HCT116 (cell line): ENCODE measurements at regions not wholly inside any gene's neighbourhood (a gene's known extent, or its start where the extent isn't known, plus 50 kb on each side); places are given as distances from the start of the nearest gene placed in this dataset.
A peak's percentile ranks its signal among the peaks of the same experiment; 100 is the strongest.

ENCODE experiments used
- ATAC-seq: fragments of 200-7000 bp; cut with Tn5 transposase; 2 replicates; pipeline ENCODE4 v1.9.1; 2020; ENCODE audit warnings: mild to moderate bottlenecking, moderate library complexity
- BruUV-seq: library from RNA; stranded (reverse); fragments of 400-500 nt; replicated peaks from 2 replicates; lab custom pipeline; 2021; lab: Mats Ljungman, UMichigan
- CTCF ChIA-PET: fragments of 300-600 bp; sonication (Branson Sonifier 250); formaldehyde crosslinking; loops from one replicate; lab custom pipeline; 2021; ENCODE audit warnings: antibody characterized with exemption; lab: Charles Lee
- POLR2A ChIA-PET: fragments of 300-600, 350-600 bp; sonication (Branson Sonifier 250); formaldehyde crosslinking; loops from one replicate; lab custom pipeline; 2021; ENCODE audit warnings: antibody characterized with exemption; lab: Charles Lee
- RAD21 ChIA-PET, 2 experiments: fragments of 300-600 bp; sonication (Branson Sonifier 250); formaldehyde crosslinking; loops; one replicate each; lab custom pipeline; 2023; ENCODE audit warnings: low total read pairs in 2 of 2; ENCODE audit not compliant: uncharacterized antibody in 2 of 2, unreplicated experiment in 2 of 2, low non-redundant PET in 1 of 2; lab: Charles Lee
- DNase-seq: peaks from one replicate; pipeline ENCODE4 v3.0.0-alpha.2; 2010; ENCODE audit warnings: low read depth, low spot score
- H2AFZ ChIP-seq: fragments of 200-600 bp; shearing (Covaris generic), sonication (generic); 2 replicates; pipeline ENCODE4 v1.6.1; 2017; ENCODE audit warnings: low read depth, mixed run types, mixed read lengths, antibody characterized with exemption, low read length; ENCODE audit not compliant: poor library complexity, severe bottlenecking
- H3K27ac ChIP-seq: 2 replicates; pipeline ENCODE4 v1.5.1; 2012; ENCODE audit warnings: low read depth, low read length
- H3K27me3 ChIP-seq: fragments of 200-600 bp; sonication (generic); 2 replicates; pipeline ENCODE4 v1.6.1; 2016; ENCODE audit warnings: mixed run types, low read length, mixed read lengths; ENCODE audit not compliant: insufficient read depth
- H3K36me3 ChIP-seq, 2 experiments: fragments of 200-500 bp in 1 of 2; fragments of 200-600 bp in 1 of 2; sonication (Bioruptor generic) in 1 of 2; sonication (generic) in 1 of 2; 2 replicates each; pipeline versions ENCODE4 v1.5.1 to v1.6.1; 2014 to 2016; ENCODE audit warnings: low read length in 2 of 2, inconsistent platforms in 1 of 2, mixed read lengths in 1 of 2, mixed run types in 1 of 2; ENCODE audit not compliant: insufficient read depth in 2 of 2, control insufficient read depth in 1 of 2
- H3K4me1 ChIP-seq, 2 experiments: fragments of 200-600 bp in 1 of 2; sonication (generic) in 1 of 2; 2 replicates each; pipeline versions ENCODE4 v1.5.1 to v1.6.1; 2012 to 2017; ENCODE audit warnings: low read length in 2 of 2, inconsistent platforms in 1 of 2, mild to moderate bottlenecking in 1 of 2, mixed read lengths in 1 of 2, mixed run types in 1 of 2, moderate library complexity in 1 of 2; ENCODE audit not compliant: insufficient read depth in 2 of 2, control insufficient read depth in 1 of 2
- H3K4me2 ChIP-seq: fragments of 200-600 bp; sonication (generic); 2 replicates; pipeline ENCODE4 v1.6.1; 2017; ENCODE audit warnings: mixed run types, low read length, mixed read lengths
- H3K4me3 ChIP-seq, 2 experiments: fragments of 200-600 bp in 1 of 2; sonication (generic) in 1 of 2; replicated peaks in 1 of 2; 2 replicates each; pipeline ENCODE4 v1.5.1; 2011 to 2016; ENCODE audit warnings: low read length in 2 of 2, control low read depth in 1 of 2, low read depth in 1 of 2, mild to moderate bottlenecking in 1 of 2, mixed read lengths in 1 of 2, mixed run types in 1 of 2
- H3K79me2 ChIP-seq: fragments of 200-600 bp; sonication (generic); 2 replicates; pipeline ENCODE4 v1.6.1; 2017; ENCODE audit warnings: mild to moderate bottlenecking, mixed run types, low read length, moderate library complexity, mixed read lengths; ENCODE audit not compliant: insufficient read depth
- H3K9ac ChIP-seq: fragments of 200-600 bp; sonication (generic); 2 replicates; pipeline ENCODE4 v1.6.1; 2016; ENCODE audit warnings: low read length, mixed read lengths
- H3K9me2 ChIP-seq: fragments of 200-600 bp; sonication (generic), shearing (Covaris generic); 2 replicates; pipeline ENCODE4 v1.6.1; 2017; ENCODE audit warnings: mixed run types, mild to moderate bottlenecking, moderate library complexity; ENCODE audit not compliant: insufficient read depth
- H3K9me3 ChIP-seq, 2 experiments: fragments of 200-500 bp in 1 of 2; fragments of 200-600 bp in 1 of 2; sonication (Bioruptor generic) in 1 of 2; sonication (generic) in 1 of 2; 2 replicates each; pipeline ENCODE4 v1.6.1; 2014 to 2017; ENCODE audit warnings: low read length in 2 of 2, mixed read lengths in 2 of 2, inconsistent platforms in 1 of 2, low read depth in 1 of 2, mild to moderate bottlenecking in 1 of 2, mixed run types in 1 of 2, moderate library complexity in 1 of 2; ENCODE audit not compliant: control insufficient read depth in 1 of 2, insufficient read depth in 1 of 2
- H4K20me1 ChIP-seq: fragments of 200-600 bp; sonication (generic), shearing (Covaris generic); 2 replicates; pipeline ENCODE4 v1.6.1; 2017; ENCODE audit warnings: mixed run types, mild to moderate bottlenecking, moderate library complexity; ENCODE audit not compliant: insufficient read depth
- CEBPB ChIP-seq: IDR thresholded peaks from 2 replicates; pipeline ENCODE4 v1.6.1; 2012; ENCODE audit warnings: low read depth
- POLR2A ChIP-seq: IDR thresholded peaks from 2 replicates; pipeline ENCODE4 v1.7.0; 2011; ENCODE audit warnings: borderline replicate concordance; ENCODE audit not compliant: insufficient read depth, insufficient read length; ENCODE audit errors: extremely low read depth
- SRF ChIP-seq: IDR thresholded peaks from 2 replicates; pipeline ENCODE4 v1.6.1; 2012; ENCODE audit warnings: low read depth
- intact Hi-C: fragments of 100-400 bp; cut with micrococcal nuclease; formaldehyde crosslinking; loops from 2 replicates; pipeline ENCODE4 v1.10.0; 2022
- TF ChIP-seq, protein P1 (sequence below): IDR thresholded peaks from 2 replicates; pipeline ENCODE4 v1.6.1; 2012; ENCODE audit warnings: low read depth

DNA sequence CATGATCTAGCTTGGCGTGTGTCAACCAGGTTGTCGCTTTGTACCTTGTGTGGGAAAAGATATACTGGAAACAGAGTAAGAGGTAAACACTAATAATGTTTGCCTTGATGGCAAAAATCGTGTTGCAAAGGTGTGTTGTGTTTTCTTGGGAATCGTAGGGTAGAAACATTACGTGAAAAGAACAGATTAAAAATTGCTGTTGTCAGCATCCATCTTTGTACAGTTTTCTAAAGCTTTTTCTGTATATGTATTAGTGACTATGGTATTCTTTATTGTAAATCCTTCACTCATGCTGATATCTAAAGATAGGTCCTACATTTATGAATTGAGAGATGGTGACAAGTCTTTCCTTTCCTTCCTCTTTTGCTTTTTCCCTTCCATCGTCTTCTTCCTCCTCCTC is 116.9 kb downstream of the RPS12 start (continued):
- TF ChIP-seq, protein P1, sequence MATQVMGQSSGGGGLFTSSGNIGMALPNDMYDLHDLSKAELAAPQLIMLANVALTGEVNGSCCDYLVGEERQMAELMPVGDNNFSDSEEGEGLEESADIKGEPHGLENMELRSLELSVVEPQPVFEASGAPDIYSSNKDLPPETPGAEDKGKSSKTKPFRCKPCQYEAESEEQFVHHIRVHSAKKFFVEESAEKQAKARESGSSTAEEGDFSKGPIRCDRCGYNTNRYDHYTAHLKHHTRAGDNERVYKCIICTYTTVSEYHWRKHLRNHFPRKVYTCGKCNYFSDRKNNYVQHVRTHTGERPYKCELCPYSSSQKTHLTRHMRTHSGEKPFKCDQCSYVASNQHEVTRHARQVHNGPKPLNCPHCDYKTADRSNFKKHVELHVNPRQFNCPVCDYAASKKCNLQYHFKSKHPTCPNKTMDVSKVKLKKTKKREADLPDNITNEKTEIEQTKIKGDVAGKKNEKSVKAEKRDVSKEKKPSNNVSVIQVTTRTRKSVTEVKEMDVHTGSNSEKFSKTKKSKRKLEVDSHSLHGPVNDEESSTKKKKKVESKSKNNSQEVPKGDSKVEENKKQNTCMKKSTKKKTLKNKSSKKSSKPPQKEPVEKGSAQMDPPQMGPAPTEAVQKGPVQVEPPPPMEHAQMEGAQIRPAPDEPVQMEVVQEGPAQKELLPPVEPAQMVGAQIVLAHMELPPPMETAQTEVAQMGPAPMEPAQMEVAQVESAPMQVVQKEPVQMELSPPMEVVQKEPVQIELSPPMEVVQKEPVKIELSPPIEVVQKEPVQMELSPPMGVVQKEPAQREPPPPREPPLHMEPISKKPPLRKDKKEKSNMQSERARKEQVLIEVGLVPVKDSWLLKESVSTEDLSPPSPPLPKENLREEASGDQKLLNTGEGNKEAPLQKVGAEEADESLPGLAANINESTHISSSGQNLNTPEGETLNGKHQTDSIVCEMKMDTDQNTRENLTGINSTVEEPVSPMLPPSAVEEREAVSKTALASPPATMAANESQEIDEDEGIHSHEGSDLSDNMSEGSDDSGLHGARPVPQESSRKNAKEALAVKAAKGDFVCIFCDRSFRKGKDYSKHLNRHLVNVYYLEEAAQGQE = no peak
- no peak for TF ChIP-seq SRF

DNA sequence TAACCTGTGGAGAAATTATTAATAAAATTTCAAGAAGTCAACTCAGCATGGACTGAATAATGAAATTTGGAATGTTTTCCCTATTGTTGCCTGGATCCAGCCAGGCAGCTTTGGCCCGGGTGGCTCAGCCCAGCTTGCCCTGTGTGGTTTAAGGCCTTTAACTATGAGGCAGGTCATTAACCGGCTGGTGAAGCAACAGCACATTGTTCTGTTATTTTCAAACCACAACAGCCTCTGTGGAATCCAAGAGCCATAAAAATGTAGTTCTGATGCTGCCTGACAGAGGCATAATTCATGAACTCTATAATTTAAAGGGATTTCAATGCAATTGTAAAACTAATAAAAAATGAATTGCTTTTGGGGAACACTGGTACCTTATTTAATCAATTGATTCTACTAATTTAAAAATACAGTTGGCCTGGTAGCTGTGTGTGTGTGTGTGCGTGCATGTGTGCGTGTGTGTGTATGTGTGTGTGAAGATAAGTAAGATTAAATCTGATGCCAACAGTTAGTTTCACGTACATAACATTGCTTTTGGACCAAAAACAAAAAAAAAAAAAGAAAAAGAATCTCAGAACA is 117.7 kb downstream of the RPS12 start:
- Histone ChIP-seq H4K20me1 (no peaks in the 10 kb centered on the region; the same call in 1 of the 2 replicates), H3K4me2 (no peak overlapping the region), H3K4me3 (no peak overlapping the region), H2AFZ (no peak overlapping the region), H3K9me2 (no peaks in the 10 kb centered on the region), H3K9me3 (no peaks in the 10 kb centered on the region), H3K36me3 (no peaks in the 10 kb centered on the region), H3K27me3 (peaks cover 31% of the 10 kb centered on the region; the same call in 1 of the 2 replicates), H3K9ac (no peak overlapping the region), H3K79me2 (no peaks in the 10 kb centered on the region), H3K4me1 (no peaks in the 10 kb centered on the region), H3K27ac (no peak overlapping the region)
- ATAC-seq (no peak), DNase-seq (no peak)
- RAD21 ChIA-PET = no interaction called here
- no TSS peak for BruUV-seq
- POLR2A ChIA-PET = no interaction called here
- TF ChIP-seq POLR2A (no peak), CEBPB (0 out of 2 replicates have a peak, but pooled peaks have one; percentile 15)
- CTCF ChIA-PET = no interaction called here
- intact Hi-C loops = no loop called here
